ENCODE measurements at regions not wholly inside any gene's neighbourhood (a gene's known extent, or its start where the extent isn't known, plus 50 kb on each side); places are given as distances from the start of the nearest gene placed in this dataset.

DNA sequence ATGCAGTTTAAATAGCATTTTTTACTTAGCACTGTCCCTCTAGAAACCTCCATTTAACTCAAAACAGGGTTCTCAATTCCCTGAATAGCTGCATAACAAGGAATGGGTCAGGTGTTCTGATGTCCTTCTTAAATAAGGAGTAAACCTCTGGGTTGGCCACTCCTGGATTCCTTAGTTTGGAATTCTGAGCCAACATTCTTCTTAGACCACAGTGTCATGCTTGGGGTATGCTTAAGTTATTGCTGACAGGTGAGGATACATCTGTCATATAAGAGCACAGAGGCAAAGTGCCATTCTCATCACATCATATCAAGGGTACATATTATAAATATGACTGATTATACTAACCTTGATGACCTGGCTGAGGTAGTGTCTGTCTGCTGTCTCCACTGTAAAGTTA lies 179.9 kb upstream of the SEMA6A start:
- no peaks in the 10 kb centered on the region for H3K4me1 ChIP-seq
- no peak overlapping the region for H3K27ac ChIP-seq
- ATAC-seq (no peak), DNase-seq (ENCODE audit: low read depth in 1 of 2, low spot score in 1 of 2) (no peak), FAIRE-seq (no peak)
- H3K4me3 ChIP-seq = no peak overlapping the region
- no peak overlapping the region for H3K4me2 ChIP-seq
- CTCF ChIA-PET = no interaction called here
- POLR2A ChIA-PET = no interaction called here
- no peak for TF ChIP-seq POLR2AphosphoS2 (conservative IDR thresholded peaks at IDR 0.05; ENCODE audit: low read length)
- no peaks in the 10 kb centered on the region for H3K9me3 ChIP-seq

GRCh38 chr5:116751684-116752083 lies 177.1 kb upstream of the SEMA6A start:
- H3K4me1 ChIP-seq = no peaks in the 10 kb centered on the region
- FAIRE-seq (no peak), DNase-seq (ENCODE audit: low read depth in 1 of 2, low spot score in 1 of 2) (no peak), ATAC-seq (no peak)
- H3K4me2 ChIP-seq = no peak overlapping the region
- ChIA-PET CTCF (interaction anchor here (0.6 kb wide), 1 partner anchor 83 kb away, joined by 3 read pairs; no protein-coding TSS in a partner anchor), POLR2A (no interaction called here)
- no peaks in the 10 kb centered on the region for H3K9me3 ChIP-seq
- H3K4me3 ChIP-seq = no peak overlapping the region
- no peak for TF ChIP-seq CHD2 (IDR thresholded peaks at IDR 0.05; ENCODE audit: low read length, partially characterized antibody)
- TF ChIP-seq ZC3H11A (IDR thresholded peaks at IDR 0.05) = no peak
- TF ChIP-seq MAZ (IDR thresholded peaks at IDR 0.05; ENCODE audit: borderline replicate concordance, low read depth, low read length) = no peak
- TF ChIP-seq E2F6 (IDR thresholded peaks at IDR 0.05; ENCODE audit: borderline replicate concordance, low read depth) = no peak
- TF ChIP-seq USF2 (IDR thresholded peaks at IDR 0.05) = no peak
- TF ChIP-seq EHF (CRISPR knock-in tag; IDR thresholded peaks at IDR 0.05) = no peak
- no peak for TF ChIP-seq KDM5A (IDR thresholded peaks at IDR 0.05)
- TF ChIP-seq JUN (IDR thresholded peaks at IDR 0.05) = no peak
- no peak for TF ChIP-seq BCL3 (IDR thresholded peaks at IDR 0.05)
- no peak for TF ChIP-seq KDM1A (IDR thresholded peaks at IDR 0.05; ENCODE audit: low read depth)
- TF ChIP-seq POLR2AphosphoS2 (conservative IDR thresholded peaks at IDR 0.05; ENCODE audit: low read length) = no peak
- no peak for TF ChIP-seq NPAS2 (CRISPR knock-in tag; IDR thresholded peaks at IDR 0.05; ENCODE audit: borderline replicate concordance)
- no peak overlapping the region for H3K27ac ChIP-seq

- ATAC-seq = no peak
- POLR2A ChIA-PET = no interaction called here
- H3K9me3 ChIP-seq = no peaks in the 10 kb centered on the region
- H3K27ac ChIP-seq = no peak overlapping the region
- CTCF ChIA-PET = interaction anchor here (0.6 to 1.0 kb wide), 2 partner anchors 74 to 83 kb away, joined by 3 read pairs; no protein-coding TSS in a partner anchor
- no peak for TF ChIP-seq RAD21 (conservative IDR thresholded peaks at IDR 0.05 in 1 of 2, IDR thresholded peaks at IDR 0.05 in 1 of 2)
- no peak overlapping the region for H3K4me3 ChIP-seq
- WGBS (ENCODE audit: missing lambda C conversion rate) = 13% methylated on average over 2 of the region's 2 CpGs
- no peaks in the 10 kb centered on the region for H3K4me1 ChIP-seq
- no peak for FAIRE-seq
- DNase-seq (ENCODE audit: low read depth in 1 of 2, low spot score in 1 of 2) = no peak
- H3K4me2 ChIP-seq = no peak overlapping the region
Observed at GRCh38 chr5:116750631-116751580, 176.3 kb upstream of the SEMA6A start.

- 71% methylated on average over 1 of the region's 1 CpG for WGBS (ENCODE audit: missing lambda C conversion rate)
- H3K4me1 ChIP-seq = no peaks in the 10 kb centered on the region
- no peak overlapping the region for H3K4me2 ChIP-seq
- ChIA-PET CTCF (interaction anchor here (0.6 kb wide), 1 partner anchor 1403 kb away, joined by 3 read pairs; no protein-coding TSS in a partner anchor), POLR2A (no interaction called here)
- DNase-seq (ENCODE audit: low read depth in 1 of 2, low spot score in 1 of 2) (no peak), ATAC-seq (no peak), FAIRE-seq (no peak)
- no peak overlapping the region for H3K27ac ChIP-seq
- no peak overlapping the region for H3K4me3 ChIP-seq
- TF ChIP-seq HOXB5 (CRISPR knock-in tag; IDR thresholded peaks at IDR 0.05) = no peak
- no peak for TF ChIP-seq CHD4 (IDR thresholded peaks at IDR 0.05; ENCODE audit: borderline replicate concordance)
- no peak for TF ChIP-seq ESRRA (IDR thresholded peaks at IDR 0.05; ENCODE audit: borderline replicate concordance, low read length)
- TF ChIP-seq CEBPB (IDR thresholded peaks at IDR 0.05) = no peak
- TF ChIP-seq, protein P1, sequence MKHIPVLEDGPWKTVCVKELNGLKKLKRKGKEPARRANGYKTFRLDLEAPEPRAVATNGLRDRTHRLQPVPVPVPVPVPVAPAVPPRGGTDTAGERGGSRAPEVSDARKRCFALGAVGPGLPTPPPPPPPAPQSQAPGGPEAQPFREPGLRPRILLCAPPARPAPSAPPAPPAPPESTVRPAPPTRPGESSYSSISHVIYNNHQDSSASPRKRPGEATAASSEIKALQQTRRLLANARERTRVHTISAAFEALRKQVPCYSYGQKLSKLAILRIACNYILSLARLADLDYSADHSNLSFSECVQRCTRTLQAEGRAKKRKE (CRISPR knock-in tag; IDR thresholded peaks at IDR 0.05; ENCODE audit: low read depth) = no peak
- TF ChIP-seq BHLHE40 (IDR thresholded peaks at IDR 0.05; ENCODE audit: low read depth, low read length) = no peak
- no peak for TF ChIP-seq HES2 (IDR thresholded peaks at IDR 0.05)
- TF ChIP-seq RAD21 (conservative IDR thresholded peaks at IDR 0.05 in 1 of 2, IDR thresholded peaks at IDR 0.05 in 1 of 2) = no peak
- TF ChIP-seq SREBF2 (IDR thresholded peaks at IDR 0.05) = no peak
- no peak for TF ChIP-seq HOXB13 (CRISPR knock-in tag; IDR thresholded peaks at IDR 0.05; ENCODE audit: low read depth)
- TF ChIP-seq HOXA7 (CRISPR knock-in tag; IDR thresholded peaks at IDR 0.05) = no peak
- no peak for TF ChIP-seq HEYL (CRISPR knock-in tag; IDR thresholded peaks at IDR 0.05)
- no peak for TF ChIP-seq ZC3H11A (IDR thresholded peaks at IDR 0.05)
- no peaks in the 10 kb centered on the region for H3K9me3 ChIP-seq
Observed at GRCh38 chr5:116747881-116748280, 173.3 kb upstream of the SEMA6A start.
